GM13977 (cell line): ENCODE measurements at regions not wholly inside any gene's neighbourhood (a gene's known extent, or its start where the extent isn't known, plus 50 kb on each side); places are given as distances from the start of the nearest gene placed in this dataset.

Experiments used
- DNase-seq: peaks from one replicate; pipeline ENCODE4 v3.0.0; 2012; ENCODE audit warnings: low spot score
- in situ Hi-C: fragments of 300-500 bp; cut with MboI; formaldehyde crosslinking; loops from one replicate; pipeline ENCODE4 v1.12.0; 2022; ENCODE audit warnings: low sequenced_read_pairs, low pct_unique_long_range_greater_than_20kb, mixed read lengths, inconsistent platforms; ENCODE audit not compliant: unreplicated experiment
- TF ChIP-seq, protein P1 (sequence below): IDR thresholded peaks from 2 replicates; pipeline ENCODE4 v1.5.1; 2012; ENCODE audit warnings: mild to moderate bottlenecking, control low read depth; ENCODE audit not compliant: insufficient read depth; ENCODE audit errors: extremely low read depth, missing control alignments

DNA sequence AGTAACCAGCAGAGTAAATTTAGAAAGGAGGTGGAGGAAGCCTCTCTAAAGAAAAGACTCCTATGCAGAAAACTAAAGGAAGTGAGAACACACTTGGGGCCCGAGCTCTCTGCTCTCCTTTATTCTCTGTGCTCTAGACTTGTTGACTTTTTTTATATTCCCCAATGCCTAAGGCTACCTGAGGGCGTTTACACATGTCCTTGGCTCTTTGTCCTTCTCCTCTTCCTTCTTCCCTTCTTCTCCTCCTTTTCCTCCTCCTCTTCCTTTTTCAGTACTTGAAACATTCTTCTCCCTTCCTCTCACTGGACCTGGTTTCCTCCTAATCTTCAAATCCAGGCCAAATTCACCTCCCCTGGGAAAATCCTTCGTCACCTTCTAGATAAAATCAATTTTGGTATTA is 256.4 kb upstream of the TRPC7 start:
- DNase-seq, result no peak
- in situ Hi-C loops, result no loop called here
- TF ChIP-seq, protein P1, sequence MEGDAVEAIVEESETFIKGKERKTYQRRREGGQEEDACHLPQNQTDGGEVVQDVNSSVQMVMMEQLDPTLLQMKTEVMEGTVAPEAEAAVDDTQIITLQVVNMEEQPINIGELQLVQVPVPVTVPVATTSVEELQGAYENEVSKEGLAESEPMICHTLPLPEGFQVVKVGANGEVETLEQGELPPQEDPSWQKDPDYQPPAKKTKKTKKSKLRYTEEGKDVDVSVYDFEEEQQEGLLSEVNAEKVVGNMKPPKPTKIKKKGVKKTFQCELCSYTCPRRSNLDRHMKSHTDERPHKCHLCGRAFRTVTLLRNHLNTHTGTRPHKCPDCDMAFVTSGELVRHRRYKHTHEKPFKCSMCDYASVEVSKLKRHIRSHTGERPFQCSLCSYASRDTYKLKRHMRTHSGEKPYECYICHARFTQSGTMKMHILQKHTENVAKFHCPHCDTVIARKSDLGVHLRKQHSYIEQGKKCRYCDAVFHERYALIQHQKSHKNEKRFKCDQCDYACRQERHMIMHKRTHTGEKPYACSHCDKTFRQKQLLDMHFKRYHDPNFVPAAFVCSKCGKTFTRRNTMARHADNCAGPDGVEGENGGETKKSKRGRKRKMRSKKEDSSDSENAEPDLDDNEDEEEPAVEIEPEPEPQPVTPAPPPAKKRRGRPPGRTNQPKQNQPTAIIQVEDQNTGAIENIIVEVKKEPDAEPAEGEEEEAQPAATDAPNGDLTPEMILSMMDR, result no peak

DNA sequence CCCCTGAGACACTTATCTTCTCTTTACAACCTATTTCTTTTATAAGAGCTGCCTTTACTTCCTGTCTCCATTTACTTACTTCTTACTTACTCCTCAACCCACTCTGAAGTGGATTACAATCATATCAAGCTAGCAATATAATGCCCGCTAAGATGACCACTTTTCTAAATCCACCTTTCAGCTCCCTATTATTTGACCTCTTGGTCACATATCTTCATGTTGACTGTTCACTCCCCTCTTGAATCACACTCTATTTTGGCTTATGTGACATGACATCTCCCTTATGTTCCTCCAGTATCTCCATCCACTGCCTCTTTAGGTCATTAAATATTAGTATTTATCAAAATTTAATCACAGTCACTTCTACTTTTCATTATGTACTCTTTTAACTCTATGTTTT is 255.3 kb upstream of the TRPC7 start:
- TF ChIP-seq, protein P1, result no peak
- in situ Hi-C loops, result no loop called here

DNA sequence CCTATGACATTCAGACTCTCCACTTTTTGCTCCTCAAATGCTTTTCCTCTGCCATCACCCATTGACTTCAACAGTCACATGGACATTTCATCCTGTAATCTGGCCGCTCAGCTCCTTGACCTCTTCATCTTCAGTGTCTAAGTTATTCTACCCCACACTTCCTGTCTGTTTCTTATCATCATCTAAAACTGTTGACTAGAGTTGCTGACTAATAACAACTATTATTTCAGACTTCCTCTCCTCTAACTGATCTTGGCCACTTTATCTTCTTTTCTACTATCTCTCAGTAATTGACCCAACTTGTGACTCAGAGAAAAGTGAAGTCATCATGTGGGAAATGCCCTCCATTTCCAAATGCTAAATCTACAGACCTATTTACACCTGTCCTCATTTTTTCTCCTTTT is 254.7 kb upstream of the TRPC7 start:
- in situ Hi-C loops, result no loop called here
- TF ChIP-seq, protein P1, result no peak
- DNase-seq, result no peak

More for the DNA sequence above, 255.3 kb upstream of the TRPC7 start:
- DNase-seq, result no peak

DNA sequence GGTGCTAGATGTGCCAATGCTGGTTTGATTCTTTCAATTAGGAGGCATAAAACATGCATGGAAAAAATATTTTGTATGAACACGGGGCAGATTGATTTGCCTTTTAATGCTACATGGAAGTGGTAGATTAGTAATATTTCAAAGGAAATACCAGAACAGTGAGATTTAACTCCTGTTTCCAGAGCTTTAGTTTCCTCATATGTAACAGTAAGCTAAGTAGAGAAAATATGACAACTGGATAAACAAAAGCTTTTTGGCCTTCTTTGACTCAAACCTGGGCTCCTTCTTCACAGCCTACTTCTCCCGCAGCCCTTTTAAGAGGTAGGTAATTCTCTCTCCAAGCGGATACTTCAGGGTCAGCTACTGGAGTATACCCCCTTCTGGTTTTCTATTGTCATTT is 254.2 kb upstream of the TRPC7 start:
- in situ Hi-C loops, result no loop called here
- DNase-seq, result no peak

DNA sequence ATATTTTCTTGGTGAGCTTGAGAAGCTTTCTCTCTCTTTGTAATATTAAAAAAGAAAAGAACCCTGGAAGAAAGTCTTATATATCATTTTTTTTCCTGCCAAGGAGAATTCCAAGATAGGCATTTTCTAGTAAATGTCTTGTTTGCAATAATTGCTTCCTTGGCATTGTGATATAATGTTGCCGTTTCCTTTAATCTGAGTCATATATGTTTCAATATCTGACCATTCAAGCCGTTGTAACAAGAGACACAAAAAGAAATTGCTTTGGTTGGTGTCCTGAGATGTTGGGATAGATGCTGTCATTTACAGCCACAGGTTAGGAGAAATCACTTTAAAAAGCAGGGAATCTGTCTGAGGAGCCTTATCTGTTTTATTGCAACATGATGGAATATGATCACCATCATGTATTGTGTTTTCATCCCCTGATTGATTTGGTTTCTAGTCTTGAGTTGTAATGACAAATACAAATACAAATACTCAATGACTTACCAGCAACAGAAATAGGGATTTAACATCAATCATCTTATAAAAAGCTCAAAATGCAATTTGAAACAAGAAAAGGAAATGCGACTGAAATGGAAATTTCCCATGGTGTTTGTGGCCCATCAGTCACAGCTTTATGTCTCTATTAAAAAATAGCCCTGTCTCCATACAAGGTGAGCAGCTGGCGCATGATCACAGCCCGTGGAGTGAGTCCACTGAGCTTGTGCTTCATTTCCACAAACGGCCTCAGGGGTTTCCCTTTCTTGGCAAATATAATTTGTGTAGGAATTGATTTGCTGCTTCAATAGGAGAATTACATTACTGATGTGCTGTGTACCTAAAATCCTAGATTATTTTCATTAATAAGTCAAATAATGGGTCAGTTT is 250.1 kb upstream of the TRPC7 start:
- in situ Hi-C loops, result no loop called here
- TF ChIP-seq, protein P1, result no peak
- DNase-seq, result no peak

More for the DNA sequence above, 254.2 kb upstream of the TRPC7 start:
- TF ChIP-seq, protein P1, result no peak

DNA sequence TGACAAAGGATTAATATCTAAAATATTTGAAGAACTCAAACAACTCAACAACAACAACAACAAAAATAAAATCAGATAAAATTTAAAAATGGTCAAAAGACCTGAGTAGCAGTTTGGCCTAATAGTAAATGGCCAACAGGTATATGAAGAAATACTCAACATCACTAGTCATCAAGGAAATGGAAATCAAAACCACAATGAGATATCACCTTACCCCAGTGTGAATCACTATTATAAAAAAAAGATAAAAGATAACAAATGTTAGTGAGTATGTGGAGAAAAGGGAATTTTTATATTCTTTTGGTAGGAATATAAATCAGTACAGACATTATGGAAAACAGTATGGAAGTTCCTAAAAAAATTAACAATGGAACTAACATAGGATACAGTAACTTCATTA is 247.9 kb upstream of the TRPC7 start:
- in situ Hi-C loops, result no loop called here
- TF ChIP-seq, protein P1, result no peak
- DNase-seq, result no peak
